Ramos (cell line): ENCODE measurements at regions not wholly inside any gene's neighbourhood (a gene's known extent, or its start where the extent isn't known, plus 50 kb on each side); places are given as distances from the start of the nearest gene placed in this dataset.
"Not testable (repeated sequence)": the region's sequence is repeated elsewhere in the genome, so short reads cannot be mapped to it uniquely, and the experiment has no call there.

Source experiments
- in situ Hi-C: fragments of 300-500 bp; cut with MboI; formaldehyde crosslinking; loops from one replicate; pipeline ENCODE4 v1.14.3; 2022; ENCODE audit warnings: low sequenced_read_pairs; ENCODE audit not compliant: unreplicated experiment

- in situ Hi-C loops = no loop called here
Measured at GRCh38 chr16:87190288-87191230, 126.6 kb downstream of the C16orf95 start.

DNA sequence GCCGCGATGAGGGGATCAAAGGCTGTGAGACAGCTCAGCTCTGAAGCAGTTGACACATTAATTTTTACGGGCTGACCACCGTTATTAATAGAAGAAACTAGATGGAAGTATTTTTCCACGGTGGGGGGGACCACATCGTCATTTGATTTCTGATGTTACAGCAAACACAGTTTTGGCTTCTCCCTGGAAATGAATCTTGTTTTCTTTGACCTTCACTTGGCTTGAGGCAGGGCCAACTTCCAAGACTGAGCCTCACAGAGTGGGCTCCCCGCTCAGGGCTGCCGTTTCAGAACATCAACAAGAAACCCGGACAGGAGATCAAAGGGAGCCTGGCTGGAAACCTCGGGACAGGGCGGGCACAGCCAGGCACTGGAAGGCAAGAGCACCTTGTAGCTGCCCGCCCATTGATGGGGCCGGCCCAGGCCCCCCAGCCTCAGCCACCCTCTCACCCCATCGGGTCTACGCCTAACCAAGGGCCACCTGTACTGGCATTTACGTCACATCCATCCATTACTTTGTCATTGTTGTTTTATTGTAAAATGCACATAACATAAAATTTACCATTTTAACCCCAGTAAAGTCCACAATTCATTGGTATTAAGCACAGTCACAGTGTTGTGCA is 124.6 kb downstream of the C16orf95 start:
- in situ Hi-C loops = no loop called here

DNA sequence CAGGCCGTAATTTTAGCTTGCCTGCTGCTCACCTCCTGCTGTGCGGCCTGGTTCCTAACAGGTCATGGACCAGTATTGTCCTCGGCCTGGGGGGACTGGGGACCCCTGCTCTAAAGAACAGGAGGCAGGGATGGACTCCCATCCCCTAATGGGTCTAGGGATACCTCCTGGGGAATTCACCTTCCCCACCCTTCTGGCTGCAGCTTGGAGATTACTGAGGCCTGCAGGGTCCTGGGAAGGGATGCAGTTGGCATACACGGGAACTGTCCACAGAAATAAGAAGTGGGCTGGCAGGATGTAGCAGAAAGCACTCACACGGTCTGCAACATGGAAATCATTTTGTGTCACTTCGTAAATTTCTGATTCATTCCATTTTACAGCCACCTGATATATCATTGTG is 123.0 kb downstream of the C16orf95 start:
- in situ Hi-C loops = no loop called here

GRCh38 chr16:87195161-87195560 is 122.0 kb downstream of the C16orf95 start:
- in situ Hi-C loops = no loop called here

- in situ Hi-C loops = no loop called here
Measured at GRCh38 chr16:87196231-87196630, 121.0 kb downstream of the C16orf95 start.

- in situ Hi-C loops = no loop called here
Measured at GRCh38 chr16:87196661-87197060, 120.5 kb downstream of the C16orf95 start.

- in situ Hi-C loops = no loop called here
Measured at GRCh38 chr16:87198328-87198832, 118.8 kb downstream of the C16orf95 start.

- in situ Hi-C loops = no loop called here
Measured at GRCh38 chr16:87198881-87199280, 118.3 kb downstream of the C16orf95 start.

DNA sequence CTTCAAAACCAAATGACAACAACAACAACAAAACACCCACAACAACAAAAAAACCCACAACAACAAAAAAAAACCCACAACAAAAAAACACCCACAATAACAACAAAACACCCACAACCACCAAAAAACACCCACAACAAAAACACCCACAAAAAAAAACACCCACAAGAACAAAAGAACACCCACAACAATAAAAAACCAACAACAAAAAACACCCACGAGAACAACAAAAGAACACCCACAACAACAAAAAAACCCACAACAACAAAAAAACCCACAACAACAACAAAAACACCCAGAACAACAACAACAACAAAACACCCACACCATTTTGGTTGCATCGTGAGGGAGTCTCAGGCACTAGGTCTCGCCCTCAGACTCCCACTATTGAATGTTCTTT is 117.8 kb downstream of the C16orf95 start:
- in situ Hi-C loops = no loop called here

GRCh38 chr16:87199901-87200300 is 117.3 kb downstream of the C16orf95 start:
- in situ Hi-C loops = no loop called here

GRCh38 chr16:87200637-87201036 is 116.6 kb downstream of the C16orf95 start:
- in situ Hi-C loops = no loop called here

GRCh38 chr16:87201052-87201451 is 116.1 kb downstream of the C16orf95 start:
- in situ Hi-C loops = no loop called here

DNA sequence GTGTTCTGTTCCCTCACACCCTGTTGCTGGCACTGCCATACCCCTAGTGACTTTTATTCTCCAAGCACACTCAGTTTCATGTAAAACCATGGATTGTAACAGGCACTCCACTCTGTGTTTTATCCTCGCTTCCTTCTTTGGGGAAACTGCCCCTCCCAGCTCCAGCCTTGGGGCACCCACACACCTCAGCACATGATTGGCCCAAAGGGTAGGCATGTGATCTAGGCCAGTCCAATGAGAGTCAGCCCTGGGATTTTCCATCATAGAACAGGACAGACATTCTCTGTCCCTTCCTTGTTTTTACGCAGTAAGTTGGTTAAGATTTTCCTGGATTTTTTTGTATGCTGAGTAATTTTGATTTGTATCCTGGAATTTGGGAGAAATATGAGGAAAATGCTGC is 115.4 kb downstream of the C16orf95 start:
- in situ Hi-C loops = no loop called here

DNA sequence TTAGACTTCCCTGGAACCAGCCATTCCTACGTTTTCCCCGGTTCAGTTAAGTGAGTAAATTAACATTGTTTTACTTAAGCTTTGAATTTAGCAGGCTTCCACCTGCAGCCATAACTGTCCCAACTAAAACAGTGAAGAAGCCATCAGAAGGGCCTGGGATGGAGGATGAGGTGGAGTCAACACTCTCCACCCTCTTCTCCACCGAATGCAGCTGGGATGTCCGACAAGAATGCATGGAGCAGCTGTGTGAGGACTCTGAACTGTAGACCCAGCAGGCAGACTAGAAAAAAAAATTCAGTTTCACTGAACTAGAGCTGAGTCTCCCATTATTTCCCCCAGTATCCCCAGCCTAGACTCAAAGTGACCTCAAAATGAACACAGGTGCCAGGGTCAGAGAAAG is 114.8 kb downstream of the C16orf95 start:
- in situ Hi-C loops = no loop called here

- in situ Hi-C loops = no loop called here
Measured at GRCh38 chr16:87203060-87203656, 114.0 kb downstream of the C16orf95 start.

DNA sequence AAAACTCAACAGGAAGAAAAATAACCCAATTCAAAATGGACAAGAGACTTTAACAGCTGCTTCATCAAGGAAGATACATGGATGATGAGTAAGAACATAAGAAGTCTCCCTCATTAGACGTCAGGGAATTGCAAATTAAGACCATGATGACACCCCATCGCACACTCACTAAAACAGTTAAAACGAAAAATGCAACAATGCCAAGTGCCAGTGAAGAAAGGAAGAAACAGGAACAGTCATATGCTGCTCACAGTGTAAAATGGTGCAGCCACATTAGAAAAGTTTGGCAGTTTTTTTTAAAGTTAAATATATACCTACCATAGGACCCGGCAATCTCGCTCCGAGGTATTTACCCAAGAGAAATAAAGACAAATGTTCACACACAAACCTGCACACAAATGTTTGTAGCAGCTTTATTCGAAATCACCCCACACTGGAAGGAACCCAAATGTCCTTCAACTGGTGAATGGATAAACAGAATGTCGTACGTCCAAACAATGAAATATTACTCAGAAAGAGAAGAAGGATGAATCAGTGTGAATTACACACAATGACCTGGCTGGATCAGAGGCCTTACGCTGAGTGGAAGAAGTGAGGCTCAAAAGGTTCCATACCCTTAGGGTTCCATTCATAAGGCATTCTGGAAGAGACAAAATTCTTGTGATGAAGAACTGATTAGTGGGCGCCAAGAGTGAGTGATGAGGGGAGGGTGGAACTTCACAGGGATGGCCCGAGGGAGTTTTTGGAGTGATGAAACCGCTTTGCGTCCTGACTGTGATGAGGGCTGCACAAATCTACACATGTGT is 110.3 kb downstream of the C16orf95 start:
- in situ Hi-C loops = no loop called here

GRCh38 chr16:87207509-87207908 is 109.7 kb downstream of the C16orf95 start:
- in situ Hi-C loops = no loop called here

GRCh38 chr16:87207965-87208364 is 109.2 kb downstream of the C16orf95 start:
- in situ Hi-C loops = no loop called here

DNA sequence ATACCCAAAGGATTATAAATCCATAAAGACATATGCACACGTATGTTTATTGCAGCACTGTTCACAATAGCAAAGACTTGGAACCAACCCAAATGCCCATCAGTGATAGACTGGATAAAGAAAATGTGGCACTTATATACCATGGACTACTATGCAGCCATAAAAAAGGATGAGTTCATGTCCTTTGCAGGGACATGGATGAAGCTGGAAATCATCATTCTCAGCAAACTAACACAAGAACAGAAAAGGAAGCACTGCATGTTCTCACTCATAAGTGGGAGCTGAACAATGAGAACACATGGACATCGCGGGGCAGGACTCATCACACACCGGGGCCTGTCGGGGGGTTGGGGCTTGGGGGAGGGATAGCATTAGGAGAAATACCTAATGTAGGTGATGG is 108.2 kb downstream of the C16orf95 start:
- in situ Hi-C loops = not testable (repeated sequence)

- in situ Hi-C loops = no loop called here
Measured at GRCh38 chr16:87209808-87210512, 107.2 kb downstream of the C16orf95 start.
